Heart right ventricle (tissue), 16 donors: ENCODE measurements at regions not wholly inside any gene's neighbourhood (a gene's known extent, or its start where the extent isn't known, plus 50 kb on each side); places are given as distances from the start of the nearest gene placed in this dataset.
"Not testable (repeated sequence)": the region's sequence is repeated elsewhere in the genome, so short reads cannot be mapped to it uniquely, and the experiment has no call there.

Experiments
- ATAC-seq, 8 donors: fragments of 200-7000 bp; cut with Tn5 transposase; one replicate each; pipeline ENCODE4 v1.9.1; 2020; ENCODE audit warnings: mild to moderate bottlenecking in 8 of 8, moderate library complexity in 8 of 8, moderate number of reproducible peaks in 1 of 8
- DNase-seq, 2 donors: peaks; one replicate each; pipeline ENCODE4 v3.0.0-alpha.2; 2020
- H3K27ac ChIP-seq, 10 donors: fragments of 200-600 bp; sonication (generic) in 2 of 10; one replicate each; pipeline versions ENCODE4 v1.5.0 to v1.8.0; 2020 to 2022; ENCODE audit warnings: mild to moderate bottlenecking in 3 of 10
- H3K27me3 ChIP-seq, 7 donors: fragments of 200-600 bp; one replicate each; pipeline ENCODE4 v1.8.0; 2021 to 2022; ENCODE audit warnings: mild to moderate bottlenecking in 2 of 7
- H3K36me3 ChIP-seq, 9 donors: fragments of 200-600 bp; sonication (generic) in 1 of 9; one replicate each; pipeline versions ENCODE4 v1.5.0 to v1.8.0; 2020 to 2022; ENCODE audit warnings: mild to moderate bottlenecking in 2 of 9
- H3K4me1 ChIP-seq, 9 donors: fragments of 200-600 bp; sonication (generic) in 1 of 9; one replicate each; pipeline versions ENCODE4 v1.5.0 to v1.8.0; 2020 to 2022; ENCODE audit warnings: mild to moderate bottlenecking in 4 of 9
- H3K4me3 ChIP-seq, 10 donors: fragments of 200-600 bp; sonication (generic) in 2 of 10; one replicate each; pipeline versions ENCODE4 v1.5.0 to v1.8.0; 2020 to 2022; ENCODE audit warnings: mild to moderate bottlenecking in 7 of 10, moderate library complexity in 2 of 10
- H3K9me3 ChIP-seq, 11 donors: fragments of 200-600 bp in 10 of 11; sonication (generic) in 2 of 11; one replicate each; pipeline versions ENCODE4 v1.5.0 to v1.8.0; 2013 to 2022; ENCODE audit warnings: mild to moderate bottlenecking in 2 of 11, control low read depth in 1 of 11, moderate library complexity in 1 of 11
- CTCF ChIP-seq, 9 donors: fragments of 200-600 bp; sonication (generic) in 2 of 9; IDR thresholded peaks; one replicate each; pipeline versions ENCODE4 v1.5.0 to v1.8.0; 2021 to 2022; ENCODE audit warnings: antibody characterized with exemption in 9 of 9, mild to moderate bottlenecking in 5 of 9, moderate library complexity in 1 of 9
- WGBS, 2 donors: extraction: QIAGEN DNeasy Blood & Tissue Kit; methylation state at CpG; one replicate each; pipeline ENCODE4 v1.1.7; 2013; ENCODE audit warnings: inconsistent platforms in 1 of 2; 5-methylcytosine and 5-hydroxymethylcytosine counted together
- intact Hi-C, 10 donors: fragments of 100-400 bp; cut with DNase I; formaldehyde crosslinking; loops; one replicate each; pipeline versions ENCODE4 v1.11.1 to v1.14.2; 2022
- donor health status: Arrhythmogenic right ventricular cardiomyopathy.
- donor health status: ischemic (EF 13 %, LVEDD 7.1; RV severe dilation, severe dysfunction).
- donor health status: healthy with polysubstance abuse.
- donor health status: DM: no; HTN: yes; CAD: no.
- donor health status: DM: no; HTN: no; CAD: no.
- donor health status: ischemic (EF 25% LVEDD 6.9; RV normal size, moderate dysfunction).
- donor health status: ischemic (EF 25% LVEDD 5.7; RV mildly dilated, moderate dysfunction).
- donor health status: healthy.
- donor health status: DM: yes; HTN: yes; CAD: no.
- donor health status: Ischemic cardiomyopathy.
- donor health status: ischemic (EF 35%, LVEDD 5.7; RV mildly dilated, moderate dysfunction).
- donor health status: nonischemic (EF 11% LVEDD 7.7; RV severe dilation, severe dysfunction).
- donor health status: DM: yes; HTN: yes; CAD: no.
- donor health status: PGD.
- donor health status: ischemic (EF 29% LVEDD 5.4; RV normal size, mild dysfunction).
- donor health status: nonischemic (EF 23%, LVEDD 6.1; RV moderate dilation, normal function).

- ATAC-seq, result no peak
- WGBS, 2 donors, result 91 to 98% methylated on average over 1 of the region's 1 CpG
- intact Hi-C loops, result no loop called here
Observed at GRCh38 chr5:17976404-17976803, 342.1 kb downstream of the TAF11L14 start.

DNA sequence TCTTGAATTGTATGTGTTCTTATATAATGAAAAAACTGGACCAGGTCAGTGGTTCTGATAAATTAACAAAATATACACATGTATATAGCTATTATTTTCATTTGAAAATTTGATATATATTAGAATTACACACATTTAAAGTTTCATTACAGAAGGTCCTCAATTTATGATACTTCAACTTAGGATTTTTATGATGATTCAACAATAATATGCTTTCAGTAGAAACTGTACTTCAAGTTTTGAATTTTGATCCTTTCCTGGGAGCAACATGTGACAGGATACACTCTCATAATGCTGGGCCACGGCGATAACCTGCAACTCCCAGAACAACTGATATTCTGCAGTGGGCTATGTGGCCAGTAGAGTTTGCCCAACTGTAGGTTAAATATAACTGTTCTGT lies 344.7 kb downstream of the TAF11L14 start:
- intact Hi-C loops, result no loop called here
- no peaks in the 10 kb centered on the region for H3K27me3 ChIP-seq
- H3K4me3 ChIP-seq, result no peak overlapping the region
- no peak overlapping the region for H3K27ac ChIP-seq
- no peak for TF ChIP-seq CTCF (IDR thresholded peaks at IDR 0.05)
- no peaks in the 10 kb centered on the region for H3K9me3 ChIP-seq
- DNase-seq (no peak), ATAC-seq (no peak)
- no peaks in the 10 kb centered on the region for H3K36me3 ChIP-seq
- H3K4me1 ChIP-seq, result no peaks in the 10 kb centered on the region
- 86 to 90% methylated on average over 2 of the region's 2 CpGs for WGBS, 2 donors

More at GRCh38 chr5:17976404-17976803, 342.1 kb downstream of the TAF11L14 start:
- H3K27ac ChIP-seq, result no peak overlapping the region
- no peaks in the 10 kb centered on the region for H3K9me3 ChIP-seq
- no peaks in the 10 kb centered on the region for H3K27me3 ChIP-seq
- no peaks in the 10 kb centered on the region for H3K4me1 ChIP-seq
- no peak for TF ChIP-seq CTCF (IDR thresholded peaks at IDR 0.05)
- no peak for DNase-seq
- H3K36me3 ChIP-seq, result no peaks in the 10 kb centered on the region
- no peak overlapping the region for H3K4me3 ChIP-seq

DNA sequence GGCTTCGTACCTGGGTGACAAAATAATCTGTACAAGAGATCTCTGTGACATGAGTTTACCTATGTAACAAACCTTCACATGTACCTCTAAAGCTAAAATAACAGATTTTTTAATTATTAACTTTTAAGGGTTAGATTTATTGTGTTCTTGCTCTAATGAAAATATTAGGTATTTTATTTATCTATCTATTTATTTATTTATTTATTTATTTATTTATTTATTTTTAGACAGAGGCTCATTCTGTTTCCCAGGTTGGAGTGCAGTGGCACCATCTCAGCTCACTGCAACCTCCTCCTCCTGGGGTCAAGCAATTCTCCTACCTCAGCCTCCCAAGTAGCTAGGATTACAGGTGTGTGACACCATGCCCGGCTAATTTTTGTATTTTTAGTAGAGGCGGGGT lies 348.4 kb downstream of the TAF11L14 start:
- peaks cover 0 to 10% (median 0%) of the 10 kb centered on the region in 11 donors for H3K9me3 ChIP-seq
- H3K4me3 ChIP-seq, H3K27me3 ChIP-seq, DNase-seq, H3K4me1 ChIP-seq, intact Hi-C loops, ATAC-seq, H3K36me3 ChIP-seq, H3K27ac ChIP-seq: not testable (repeated sequence)
- WGBS, 2 donors, result 75 to 86% methylated on average over 3 of the region's 3 CpGs

DNA sequence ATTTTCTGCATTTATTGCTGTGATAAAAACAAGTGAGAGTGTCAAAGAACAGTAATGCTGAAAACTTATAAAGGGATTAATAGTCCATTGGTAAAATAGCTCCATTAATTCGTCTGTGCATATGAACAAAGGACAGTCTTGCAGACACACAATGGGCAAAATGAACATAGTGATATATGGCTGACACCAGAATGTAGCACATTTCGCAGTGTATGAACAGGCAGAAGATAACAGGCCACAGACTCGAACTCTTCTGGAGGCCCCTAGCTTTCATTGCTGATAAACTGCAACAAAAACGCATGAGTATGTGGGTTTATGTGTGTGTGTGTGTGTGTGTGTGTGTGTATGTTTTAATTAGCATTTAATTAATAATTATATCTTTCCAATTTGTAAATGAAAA lies 354.8 kb downstream of the TAF11L14 start:
- intact Hi-C loops, result no loop called here
- TF ChIP-seq CTCF (IDR thresholded peaks at IDR 0.05), result no peak
- peaks cover 0 to 10% (median 0%) of the 10 kb centered on the region in 11 donors for H3K9me3 ChIP-seq
- no peak overlapping the region for H3K4me3 ChIP-seq
- no peaks in the 10 kb centered on the region for H3K4me1 ChIP-seq
- no peaks in the 10 kb centered on the region for H3K27me3 ChIP-seq
- 47 to 50% methylated on average over 4 of the region's 4 CpGs for WGBS, 2 donors
- H3K36me3 ChIP-seq, result no peaks in the 10 kb centered on the region
- H3K27ac ChIP-seq, result no peak overlapping the region
- DNase-seq (no peak), ATAC-seq (no peak)

GRCh38 chr5:17989567-17990563 lies 355.6 kb downstream of the TAF11L14 start:
- Histone ChIP-seq H3K27ac (no peak overlapping the region), H3K27me3 (no peaks in the 10 kb centered on the region), H3K36me3 (no peaks in the 10 kb centered on the region), H3K9me3 (peaks cover 0 to 10% (median 0%) of the 10 kb centered on the region in 11 donors), H3K4me3 (no peak overlapping the region), H3K4me1 (no peaks in the 10 kb centered on the region)
- TF ChIP-seq CTCF (IDR thresholded peaks at IDR 0.05), result no peak
- intact Hi-C loops, result no loop called here
- no peak for DNase-seq
- 46 to 52% methylated on average over 6 of the region's 6 CpGs for WGBS, 2 donors
- no peak for ATAC-seq
